Stimulated activated CD8-positive, alpha-beta memory T cell treated with anti-CD3 and anti-CD28 coated beads, Interleukin-15, amount 100 ng/mL, for 48 hours (primary cell): ENCODE measurements at regions not wholly inside any gene's neighbourhood (a gene's known extent, or its start where the extent isn't known, plus 50 kb on each side); places are given as distances from the start of the nearest gene placed in this dataset.

Experiments used
- DNase-seq, 2 donors: peaks; one replicate each; pipeline ENCODE4 v3.0.0-alpha.2; 2020; ENCODE audit warnings: low read depth in 2 of 2

DNA sequence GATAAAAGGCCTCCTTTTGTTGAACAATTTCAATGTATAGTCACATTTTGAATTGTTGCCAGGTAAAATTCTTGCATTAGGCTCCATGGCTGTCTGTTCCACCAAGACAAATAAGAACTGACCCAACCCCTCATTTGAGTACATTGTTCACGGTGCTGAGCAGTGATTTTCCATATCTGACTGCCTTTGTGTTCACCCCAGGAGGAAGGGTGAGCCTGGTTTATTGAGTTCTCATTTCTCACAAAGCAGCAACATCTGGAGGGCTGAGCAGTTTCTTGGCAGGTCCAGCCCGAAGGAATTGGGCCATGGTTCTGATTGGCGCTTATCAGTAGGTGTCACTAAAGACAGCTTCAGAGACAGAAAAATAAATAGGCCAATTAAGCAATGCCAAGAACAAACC lies 149.1 kb downstream of the BMP4 start:
- no peak for DNase-seq

DNA sequence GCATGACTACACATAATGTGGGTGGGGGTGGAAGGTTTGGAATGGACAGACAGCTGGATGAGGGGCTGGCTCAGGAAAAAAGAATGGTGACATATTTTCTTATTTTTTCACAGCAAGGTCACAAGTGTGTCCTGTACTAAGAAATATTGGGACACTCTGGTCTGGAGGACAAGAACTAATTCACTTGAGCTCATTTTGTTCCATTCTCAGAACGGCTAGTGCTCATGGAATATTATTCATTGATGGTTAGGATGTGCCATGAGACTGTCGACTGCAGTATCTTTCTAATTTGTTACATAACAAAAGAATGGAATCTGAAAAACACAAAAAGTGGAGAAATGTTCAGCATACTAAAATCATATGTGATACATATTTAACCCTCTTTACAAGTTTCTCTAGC lies 149.5 kb downstream of the BMP4 start:
- no peak for DNase-seq

DNA sequence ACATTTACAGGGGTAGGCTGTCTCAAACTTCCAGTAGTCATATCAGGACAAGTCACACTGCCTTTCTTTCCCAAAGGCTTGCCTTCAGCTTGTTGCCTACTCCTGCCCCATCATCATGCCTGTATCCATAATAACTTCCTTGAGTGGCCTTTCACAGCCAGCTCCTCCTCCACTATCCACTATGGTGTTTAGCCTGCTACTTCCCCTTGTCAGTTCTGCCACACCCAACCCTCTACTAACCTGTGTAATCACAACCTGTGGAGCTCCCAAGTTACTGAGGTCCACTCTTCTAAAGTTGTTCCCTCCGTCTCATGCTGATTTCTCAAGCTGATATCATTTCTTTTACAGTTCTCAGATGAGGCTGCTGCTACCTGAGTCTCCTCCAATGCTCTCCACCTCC lies 159.9 kb downstream of the BMP4 start:
- DNase-seq = no peak

DNA sequence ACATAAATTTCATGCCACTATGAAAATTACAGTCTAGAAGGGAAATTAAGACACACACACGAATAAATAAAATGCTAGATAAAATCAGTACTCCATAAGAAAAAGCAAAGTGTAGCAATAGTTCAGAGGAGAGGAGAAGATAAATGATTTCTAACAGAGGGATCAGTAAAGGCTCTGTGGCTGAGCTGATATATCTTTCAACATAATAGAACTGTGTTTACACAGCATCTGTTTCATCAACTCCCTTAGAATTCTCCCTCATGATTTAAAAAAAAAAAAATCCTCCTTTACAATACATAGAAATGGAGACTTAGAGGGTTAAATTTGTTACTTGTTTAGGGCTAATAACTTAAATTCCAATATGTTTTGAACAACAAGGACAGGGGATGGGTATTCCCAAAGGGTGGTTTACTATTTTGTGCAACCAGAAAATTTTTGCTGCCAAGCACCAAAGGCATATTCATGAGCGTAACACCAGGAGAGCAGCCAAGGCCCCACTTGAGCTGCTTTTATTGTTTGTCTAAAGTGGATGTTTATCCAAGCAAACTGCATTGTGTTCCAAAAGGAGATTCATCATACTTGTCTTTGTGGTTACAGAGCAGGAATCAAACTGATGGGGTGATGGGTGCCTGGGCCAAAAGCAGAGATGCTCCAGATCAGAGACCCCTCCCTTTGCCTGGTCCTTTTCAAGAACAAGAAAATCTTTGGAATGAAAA lies 162.7 kb downstream of the BMP4 start:
- DNase-seq = no peak

DNA sequence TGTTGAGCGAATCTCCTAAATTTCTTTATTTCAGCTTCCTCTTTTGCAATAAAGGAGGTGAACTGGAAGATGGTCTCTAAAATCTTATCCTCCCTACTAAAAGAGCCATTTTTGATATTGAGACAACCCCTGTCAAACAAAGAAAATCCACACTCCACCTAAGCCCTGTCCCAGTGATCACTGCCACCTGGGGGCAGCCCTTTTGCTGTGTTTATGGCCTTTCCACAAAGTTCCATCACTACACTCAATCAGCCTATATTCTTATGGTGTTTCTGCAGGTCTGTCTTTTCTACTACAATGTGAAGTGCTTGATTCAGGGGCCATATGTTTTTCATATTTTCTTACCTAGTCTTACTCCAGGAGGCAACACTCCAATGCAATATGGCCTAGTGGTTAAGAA lies 163.7 kb downstream of the BMP4 start:
- no peak for DNase-seq

DNA sequence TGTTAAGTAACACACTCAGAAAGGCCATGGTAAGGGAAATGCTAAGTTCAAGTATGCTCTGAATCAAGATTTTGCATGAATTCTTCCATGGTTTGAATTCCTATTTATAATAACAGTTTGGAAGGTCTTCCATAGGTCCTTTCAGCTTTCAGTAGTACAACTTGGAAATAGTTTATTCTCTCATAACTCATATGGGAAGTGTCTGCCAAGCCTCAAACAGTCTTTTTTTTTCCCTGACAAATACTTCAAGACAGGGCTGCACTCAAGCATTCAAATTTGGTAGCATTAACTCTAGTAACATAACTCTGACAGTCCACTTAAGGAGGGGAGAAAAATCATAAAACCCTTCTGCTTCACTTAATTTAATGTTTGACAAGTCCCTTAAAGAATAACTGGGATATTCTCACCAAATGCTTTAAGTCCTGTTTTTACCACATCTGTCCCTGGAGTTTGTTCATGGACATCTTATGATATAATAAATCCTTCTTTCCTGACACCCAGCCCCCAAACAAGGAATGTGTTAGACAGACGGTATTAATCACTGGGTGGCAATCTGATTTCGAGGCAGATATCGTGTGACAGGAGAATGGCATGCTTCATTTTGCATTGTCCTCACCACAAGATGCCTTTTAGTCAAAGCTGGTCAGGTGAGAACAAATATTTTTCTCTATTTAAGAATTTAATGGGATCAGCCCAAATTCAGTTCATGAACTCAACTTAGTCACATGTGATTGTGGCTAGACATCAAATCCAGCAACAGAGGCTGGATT lies 165.7 kb downstream of the BMP4 start:
- DNase-seq = no peak

DNA sequence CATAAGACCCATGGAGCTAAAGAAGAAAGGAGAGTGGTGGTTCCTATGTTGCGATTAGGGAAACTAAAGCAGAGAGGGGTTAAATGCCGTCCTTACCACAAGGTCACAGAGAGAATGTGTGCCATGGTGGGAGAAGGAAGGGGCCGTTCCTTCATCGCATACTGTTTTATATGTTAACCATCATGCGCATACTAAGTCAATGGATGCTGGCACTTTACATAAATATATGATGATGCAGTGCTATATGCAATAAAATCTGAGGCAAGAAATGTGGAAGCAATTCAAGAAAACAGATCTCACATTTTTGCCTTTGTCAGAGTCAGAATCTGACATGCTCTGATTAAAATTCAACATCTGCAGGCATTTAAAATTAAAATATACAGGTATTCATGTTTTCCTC lies 168.1 kb downstream of the BMP4 start:
- no peak for DNase-seq

DNA sequence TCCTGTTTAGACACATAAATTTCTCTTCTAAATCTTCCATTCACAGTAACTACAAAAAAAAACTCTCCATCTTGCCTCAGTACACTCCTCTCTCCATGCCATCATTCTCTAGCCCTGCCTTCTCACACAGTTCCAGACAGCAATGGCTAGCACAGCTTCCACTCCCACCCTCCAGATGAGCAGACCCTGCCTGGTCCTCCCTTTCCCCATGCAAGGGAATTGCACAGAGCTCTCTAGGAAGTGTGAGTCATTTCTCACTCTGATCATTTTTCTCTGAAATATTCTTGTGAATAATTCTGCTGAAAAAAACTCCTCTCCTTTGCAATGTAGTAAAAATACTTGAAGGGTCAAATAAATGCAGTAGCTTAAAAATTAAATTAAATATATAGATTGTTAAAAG lies 170.6 kb downstream of the BMP4 start:
- no peak for DNase-seq

DNA sequence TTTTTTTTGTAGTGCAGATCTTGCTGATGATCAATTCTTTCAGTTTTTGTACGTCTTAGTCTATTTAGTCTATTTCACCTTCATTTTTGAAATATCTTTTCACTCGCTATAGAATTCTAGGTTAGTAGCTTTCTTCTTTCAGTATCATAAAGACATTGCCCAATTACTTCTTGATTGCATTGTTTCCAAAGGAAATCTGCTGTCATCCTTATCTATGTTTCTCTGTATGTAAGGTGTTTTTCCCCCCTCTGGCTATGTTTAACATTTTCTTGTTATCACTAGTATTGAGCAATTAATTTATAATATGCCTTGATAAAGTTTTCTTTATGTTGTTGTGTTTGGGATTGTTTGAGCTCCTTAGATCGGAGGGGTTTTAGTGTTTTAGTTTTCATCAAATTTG lies 171.9 kb downstream of the BMP4 start:
- DNase-seq = no peak

DNA sequence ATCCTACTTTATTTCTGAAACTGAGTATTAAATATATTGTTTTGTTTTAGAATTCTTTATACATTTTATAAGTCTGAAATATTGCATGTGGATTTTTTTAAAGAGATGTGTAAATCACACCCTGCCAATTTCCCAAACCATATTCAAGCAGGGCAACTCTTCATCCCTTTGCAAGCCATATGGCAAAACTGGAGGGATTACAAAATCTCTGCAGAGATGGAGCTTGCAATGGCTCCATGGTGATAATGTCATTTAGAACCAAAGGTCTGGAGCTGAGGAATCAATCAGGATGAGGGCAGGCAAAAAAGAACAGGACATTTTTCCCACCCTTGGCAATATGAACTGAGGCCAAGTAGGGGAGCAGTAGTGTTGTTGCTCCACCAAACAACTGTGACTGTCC lies 173.4 kb downstream of the BMP4 start:
- no peak for DNase-seq

DNA sequence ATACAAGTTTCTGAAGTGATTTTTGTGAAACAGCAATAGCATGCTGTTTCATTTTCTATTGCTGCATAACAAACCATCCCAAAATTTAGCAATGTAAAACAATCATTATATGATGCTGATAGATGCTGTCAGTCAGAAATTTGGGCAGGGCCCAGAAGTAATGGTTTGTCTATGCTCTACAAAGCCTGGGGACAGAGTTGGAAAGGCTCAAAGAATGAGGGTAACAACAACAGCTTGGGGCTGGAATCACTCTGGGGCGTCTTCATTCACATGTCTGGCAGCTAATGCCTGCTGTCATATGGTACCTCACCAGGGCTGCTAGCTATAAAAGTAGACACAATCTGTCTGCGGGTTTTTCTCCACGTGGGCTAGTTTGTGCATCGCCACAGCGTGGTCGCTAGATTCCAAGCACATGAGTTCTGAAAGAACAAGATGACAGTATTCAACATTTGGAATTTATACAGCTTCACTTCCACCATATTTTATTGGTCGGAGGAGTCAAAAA lies 176.5 kb downstream of the BMP4 start:
- no peak for DNase-seq

DNA sequence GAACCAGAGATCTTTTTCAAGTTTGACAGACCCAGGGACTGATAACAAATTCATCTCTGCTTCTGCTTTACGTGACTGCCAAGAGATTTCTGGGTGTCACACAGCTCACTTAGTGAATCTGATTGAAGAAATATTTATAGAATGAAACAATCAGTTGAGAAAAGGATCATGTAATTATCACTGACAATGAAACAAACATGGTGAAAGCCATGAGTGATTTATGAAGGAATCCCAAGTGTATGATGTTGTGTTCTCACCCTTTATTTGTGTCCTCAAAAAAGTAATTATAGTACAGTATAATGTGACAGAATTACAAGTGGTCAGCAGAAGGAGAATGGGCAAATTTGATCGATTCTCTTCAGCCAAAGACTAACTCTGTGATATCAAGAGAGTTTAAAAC lies 177.3 kb downstream of the BMP4 start:
- DNase-seq = no peak

DNA sequence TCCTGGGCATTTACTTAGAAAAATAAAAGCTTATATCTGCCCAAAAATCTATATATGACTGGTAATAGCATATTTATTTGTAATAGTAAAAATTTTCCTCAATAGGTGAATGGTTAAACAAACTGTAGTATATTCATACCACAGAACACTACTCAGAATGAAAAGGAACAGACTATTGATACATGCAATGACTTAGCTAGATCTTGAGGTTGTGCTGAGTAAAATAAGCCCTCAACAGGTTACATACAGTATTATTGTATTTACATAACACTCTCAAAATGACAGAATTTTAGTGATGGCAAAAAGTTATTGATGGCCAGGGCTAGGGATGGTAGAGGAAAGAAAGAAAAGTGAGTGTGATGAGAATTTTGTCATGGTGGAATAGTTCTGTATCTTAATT lies 178.4 kb downstream of the BMP4 start:
- DNase-seq = no peak

DNA sequence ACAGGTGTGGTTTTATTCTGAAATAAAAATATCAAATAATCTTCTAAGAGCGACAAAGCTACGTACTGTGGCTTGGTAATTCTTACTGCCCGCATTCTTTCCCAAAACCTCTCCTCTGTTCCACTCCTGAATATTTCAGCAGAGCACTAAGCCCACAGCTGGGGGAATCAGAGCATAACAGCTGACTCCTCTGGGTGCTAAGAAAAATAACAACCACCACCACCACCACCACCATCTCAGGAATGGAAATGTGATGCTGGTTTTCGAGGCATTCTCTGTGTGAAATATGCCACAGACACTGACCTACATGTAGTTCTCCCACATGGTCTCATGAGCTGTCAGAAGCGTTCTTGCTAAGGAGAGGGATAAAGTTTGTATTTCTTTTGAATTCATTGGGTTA lies 183.7 kb downstream of the BMP4 start:
- no peak for DNase-seq

DNA sequence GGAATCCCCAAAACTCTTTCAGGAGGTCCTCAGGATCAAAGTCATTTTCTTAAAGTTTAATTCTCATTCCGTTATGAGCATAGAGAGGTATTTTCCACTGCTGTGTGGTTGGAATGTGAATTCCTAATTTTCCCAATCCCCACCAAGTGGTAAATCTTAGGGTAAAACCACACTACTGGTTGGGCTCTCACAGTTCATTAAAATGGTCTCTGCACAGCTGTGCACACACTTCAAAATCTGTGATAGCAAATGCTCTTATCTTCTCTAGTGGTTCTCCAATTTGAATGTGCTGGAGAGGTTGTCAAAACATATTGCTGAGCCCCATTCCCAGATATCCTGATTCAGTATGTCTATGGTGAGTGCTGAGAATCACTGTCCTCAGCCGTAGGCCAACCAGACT lies 189.1 kb downstream of the BMP4 start:
- DNase-seq = no peak

DNA sequence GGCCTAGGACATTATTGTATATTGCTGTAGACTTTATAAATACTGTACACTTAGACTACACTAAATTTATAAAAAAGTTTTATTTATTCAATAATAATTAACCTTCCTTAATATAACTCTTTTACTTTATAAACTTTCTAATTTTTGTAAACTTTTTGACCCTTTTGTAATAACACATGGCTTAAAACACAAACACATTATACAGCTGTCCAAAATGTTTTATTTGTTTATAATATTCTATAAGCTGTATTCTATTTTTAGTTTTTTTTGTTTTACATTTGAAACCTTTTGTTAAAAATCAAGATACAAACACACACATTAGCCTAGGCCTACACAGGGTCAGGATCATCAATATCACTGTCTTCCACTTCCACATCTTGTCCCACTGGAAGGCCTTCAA lies 190.0 kb downstream of the BMP4 start:
- no peak for DNase-seq

DNA sequence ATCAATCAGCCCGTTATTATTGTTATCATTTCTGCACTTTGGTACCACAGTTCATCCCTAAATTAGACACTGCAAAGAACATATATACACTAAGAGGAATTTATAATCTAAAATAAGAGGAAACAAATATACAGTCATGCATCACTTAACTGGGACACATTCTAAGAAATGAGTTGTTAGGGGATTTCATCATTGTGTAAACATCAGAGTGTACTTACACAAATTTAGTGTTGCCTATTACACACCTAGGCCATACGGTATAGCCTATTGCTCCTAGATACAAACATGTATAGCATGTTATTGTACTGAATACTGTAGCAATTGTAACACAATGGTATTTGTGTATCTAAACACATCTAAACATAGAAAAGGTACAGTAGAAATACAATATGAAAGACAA lies 190.5 kb downstream of the BMP4 start:
- no peak for DNase-seq

DNA sequence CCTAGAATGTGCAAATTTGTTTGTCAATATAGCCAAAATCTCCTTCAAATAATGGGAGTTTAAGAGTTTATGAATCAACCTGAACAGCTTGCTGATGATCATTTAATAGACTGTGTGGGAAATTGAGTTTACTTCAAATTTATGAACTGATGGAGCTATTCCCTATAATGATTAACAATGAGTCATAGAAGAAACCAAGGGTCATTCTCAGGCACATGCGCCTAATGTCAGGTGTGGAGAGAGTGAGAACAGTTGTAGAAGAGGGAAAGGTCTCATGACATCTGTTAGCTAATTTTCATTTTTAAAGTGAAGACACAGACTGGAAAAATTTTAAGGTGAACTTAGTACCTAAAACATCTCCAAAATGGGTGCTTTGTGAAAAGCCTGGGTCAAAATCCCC lies 191.8 kb downstream of the BMP4 start:
- no peak for DNase-seq

DNA sequence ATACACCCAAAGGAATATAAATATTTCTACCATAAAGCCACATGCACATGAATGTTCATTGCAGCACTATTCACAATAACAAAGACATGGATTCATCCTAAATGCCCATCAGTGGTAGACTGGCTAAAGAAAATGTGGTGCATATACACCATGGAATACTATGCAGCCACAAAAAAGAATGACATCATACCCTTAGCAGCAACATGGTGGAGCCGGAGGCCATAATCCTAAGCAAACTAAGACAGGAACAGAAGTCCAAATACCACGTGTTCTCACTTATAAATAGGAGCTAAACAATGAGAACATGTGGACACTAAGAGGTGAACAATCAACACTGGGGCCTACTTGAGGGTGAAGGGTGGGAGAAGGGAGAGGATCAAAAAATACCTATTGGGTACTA lies 198.5 kb downstream of the BMP4 start:
- DNase-seq = no peak

DNA sequence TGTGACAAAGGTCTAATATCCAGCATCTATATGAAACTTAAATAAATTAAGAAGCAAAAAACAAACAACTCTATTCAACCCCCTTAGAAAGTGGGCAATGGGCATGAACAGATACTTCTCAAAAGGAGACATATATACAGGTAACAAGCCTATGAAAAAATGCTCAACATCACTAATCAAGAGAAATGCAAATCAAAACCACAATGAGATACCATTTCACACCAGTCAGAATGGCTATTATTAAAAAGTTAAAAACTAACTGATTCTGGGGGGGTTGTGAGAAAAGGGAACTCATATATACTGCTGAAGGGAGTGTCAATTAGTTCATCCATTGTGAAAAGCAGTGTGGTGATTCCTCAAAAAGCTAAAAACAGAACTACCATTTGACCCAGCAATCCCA lies 198.9 kb downstream of the BMP4 start:
- DNase-seq = no peak

DNA sequence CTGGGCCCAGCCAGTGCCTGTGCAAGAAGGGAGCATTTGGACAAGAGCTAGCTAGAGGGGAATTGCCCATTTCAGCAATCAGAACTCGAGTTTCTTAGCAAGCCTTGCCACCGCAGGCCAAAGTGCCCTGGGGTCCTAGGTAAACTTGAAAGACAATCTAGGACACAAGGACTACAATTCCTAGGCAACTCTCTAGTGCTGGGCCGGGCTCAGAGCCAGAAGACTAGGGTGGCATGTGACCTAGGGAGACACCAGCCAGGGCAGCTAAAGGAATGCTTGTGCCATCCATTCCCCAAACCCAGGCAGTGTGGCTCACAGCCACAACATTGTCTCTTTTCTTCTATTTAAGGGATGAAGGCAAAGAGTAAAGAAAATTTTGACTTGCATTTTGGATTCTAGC lies 205.0 kb downstream of the BMP4 start:
- DNase-seq = no peak

DNA sequence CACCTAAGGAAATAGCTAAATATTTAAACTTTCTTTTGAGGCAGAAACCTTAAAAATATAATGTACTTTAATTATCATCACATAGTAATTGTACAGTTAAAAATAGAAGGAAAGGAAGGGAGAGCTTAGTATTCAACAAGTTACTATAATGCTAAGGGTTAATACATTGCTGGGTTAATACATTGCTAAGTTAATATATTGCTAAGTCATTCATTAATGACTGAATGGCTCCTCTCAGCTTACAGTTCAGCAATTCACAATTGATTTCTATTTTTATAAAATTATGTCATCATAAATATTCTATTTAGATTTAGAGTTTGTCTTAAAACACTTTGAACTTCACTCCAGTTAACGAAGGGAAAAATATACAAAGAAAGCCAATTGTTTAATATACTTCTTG lies 207.9 kb downstream of the BMP4 start:
- DNase-seq = no peak

DNA sequence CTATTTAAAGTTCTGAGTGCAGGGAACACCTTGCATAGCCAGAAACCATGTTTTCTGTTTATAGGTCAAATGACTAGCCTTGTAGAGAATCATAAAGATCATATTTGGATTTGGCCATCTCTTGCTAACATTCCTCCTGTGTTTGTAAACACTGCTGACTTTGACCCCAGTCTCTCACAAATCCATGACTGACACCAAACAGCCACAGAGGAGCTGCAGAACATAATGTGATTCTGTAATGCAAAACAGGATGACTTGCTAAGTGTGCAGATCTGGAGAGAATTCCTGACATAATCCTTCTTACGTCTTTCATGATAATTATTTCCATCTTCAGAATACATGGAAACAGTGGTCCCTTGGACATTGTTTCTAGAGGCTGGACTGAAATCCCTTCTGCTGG lies 211.8 kb downstream of the BMP4 start:
- DNase-seq = no peak

DNA sequence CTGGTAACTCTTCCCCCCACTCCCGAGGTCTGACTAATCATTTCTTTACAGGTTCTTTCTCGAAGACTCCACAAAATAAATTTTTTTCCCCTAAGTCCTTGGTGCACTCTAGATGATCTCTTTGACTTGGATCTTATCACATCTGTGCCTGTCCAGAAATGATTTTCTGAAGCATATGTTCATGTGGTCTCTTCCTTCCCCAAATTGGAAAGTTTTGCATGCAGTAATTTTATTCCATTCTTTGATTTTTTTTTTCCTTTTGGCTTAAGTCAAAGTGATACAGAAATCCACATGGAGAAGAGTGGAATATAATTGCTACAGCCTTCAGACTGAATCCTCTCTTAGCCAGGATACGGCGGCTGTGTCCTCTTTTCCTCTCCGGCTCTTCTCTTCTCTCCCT lies 213.3 kb downstream of the BMP4 start:
- no peak for DNase-seq
